HCT116 (cell line): ENCODE measurements at regions not wholly inside any gene's neighbourhood (a gene's known extent, or its start where the extent isn't known, plus 50 kb on each side); places are given as distances from the start of the nearest gene placed in this dataset.

ENCODE experiments used
- ATAC-seq: fragments of 200-7000 bp; cut with Tn5 transposase; 2 replicates; pipeline ENCODE4 v1.9.1; 2020; ENCODE audit warnings: mild to moderate bottlenecking, moderate library complexity
- BruUV-seq: library from RNA; stranded (reverse); fragments of 400-500 nt; replicated peaks from 2 replicates; lab custom pipeline; 2021; lab: Mats Ljungman, UMichigan
- CTCF ChIA-PET: fragments of 300-600 bp; sonication (Branson Sonifier 250); formaldehyde crosslinking; loops from one replicate; lab custom pipeline; 2021; ENCODE audit warnings: antibody characterized with exemption; lab: Charles Lee
- POLR2A ChIA-PET: fragments of 300-600, 350-600 bp; sonication (Branson Sonifier 250); formaldehyde crosslinking; loops from one replicate; lab custom pipeline; 2021; ENCODE audit warnings: antibody characterized with exemption; lab: Charles Lee
- RAD21 ChIA-PET, 2 experiments: fragments of 300-600 bp; sonication (Branson Sonifier 250); formaldehyde crosslinking; loops; one replicate each; lab custom pipeline; 2023; ENCODE audit warnings: low total read pairs in 2 of 2; ENCODE audit not compliant: uncharacterized antibody in 2 of 2, unreplicated experiment in 2 of 2, low non-redundant PET in 1 of 2; lab: Charles Lee
- DNase-seq: peaks from one replicate; pipeline ENCODE4 v3.0.0-alpha.2; 2010; ENCODE audit warnings: low read depth, low spot score
- H2AFZ ChIP-seq: fragments of 200-600 bp; shearing (Covaris generic), sonication (generic); 2 replicates; pipeline ENCODE4 v1.6.1; 2017; ENCODE audit warnings: low read depth, mixed run types, mixed read lengths, antibody characterized with exemption, low read length; ENCODE audit not compliant: poor library complexity, severe bottlenecking
- H3K27ac ChIP-seq: 2 replicates; pipeline ENCODE4 v1.5.1; 2012; ENCODE audit warnings: low read depth, low read length
- H3K27me3 ChIP-seq: fragments of 200-600 bp; sonication (generic); 2 replicates; pipeline ENCODE4 v1.6.1; 2016; ENCODE audit warnings: mixed run types, low read length, mixed read lengths; ENCODE audit not compliant: insufficient read depth
- H3K36me3 ChIP-seq, 2 experiments: fragments of 200-500 bp in 1 of 2; fragments of 200-600 bp in 1 of 2; sonication (Bioruptor generic) in 1 of 2; sonication (generic) in 1 of 2; 2 replicates each; pipeline versions ENCODE4 v1.5.1 to v1.6.1; 2014 to 2016; ENCODE audit warnings: low read length in 2 of 2, inconsistent platforms in 1 of 2, mixed read lengths in 1 of 2, mixed run types in 1 of 2; ENCODE audit not compliant: insufficient read depth in 2 of 2, control insufficient read depth in 1 of 2
- H3K4me1 ChIP-seq, 2 experiments: fragments of 200-600 bp in 1 of 2; sonication (generic) in 1 of 2; 2 replicates each; pipeline versions ENCODE4 v1.5.1 to v1.6.1; 2012 to 2017; ENCODE audit warnings: low read length in 2 of 2, inconsistent platforms in 1 of 2, mild to moderate bottlenecking in 1 of 2, mixed read lengths in 1 of 2, mixed run types in 1 of 2, moderate library complexity in 1 of 2; ENCODE audit not compliant: insufficient read depth in 2 of 2, control insufficient read depth in 1 of 2
- H3K4me2 ChIP-seq: fragments of 200-600 bp; sonication (generic); 2 replicates; pipeline ENCODE4 v1.6.1; 2017; ENCODE audit warnings: mixed run types, low read length, mixed read lengths
- H3K4me3 ChIP-seq, 2 experiments: fragments of 200-600 bp in 1 of 2; sonication (generic) in 1 of 2; replicated peaks in 1 of 2; 2 replicates each; pipeline ENCODE4 v1.5.1; 2011 to 2016; ENCODE audit warnings: low read length in 2 of 2, control low read depth in 1 of 2, low read depth in 1 of 2, mild to moderate bottlenecking in 1 of 2, mixed read lengths in 1 of 2, mixed run types in 1 of 2
- H3K79me2 ChIP-seq: fragments of 200-600 bp; sonication (generic); 2 replicates; pipeline ENCODE4 v1.6.1; 2017; ENCODE audit warnings: mild to moderate bottlenecking, mixed run types, low read length, moderate library complexity, mixed read lengths; ENCODE audit not compliant: insufficient read depth
- H3K9ac ChIP-seq: fragments of 200-600 bp; sonication (generic); 2 replicates; pipeline ENCODE4 v1.6.1; 2016; ENCODE audit warnings: low read length, mixed read lengths
- H3K9me2 ChIP-seq: fragments of 200-600 bp; sonication (generic), shearing (Covaris generic); 2 replicates; pipeline ENCODE4 v1.6.1; 2017; ENCODE audit warnings: mixed run types, mild to moderate bottlenecking, moderate library complexity; ENCODE audit not compliant: insufficient read depth
- H3K9me3 ChIP-seq, 2 experiments: fragments of 200-500 bp in 1 of 2; fragments of 200-600 bp in 1 of 2; sonication (Bioruptor generic) in 1 of 2; sonication (generic) in 1 of 2; 2 replicates each; pipeline ENCODE4 v1.6.1; 2014 to 2017; ENCODE audit warnings: low read length in 2 of 2, mixed read lengths in 2 of 2, inconsistent platforms in 1 of 2, low read depth in 1 of 2, mild to moderate bottlenecking in 1 of 2, mixed run types in 1 of 2, moderate library complexity in 1 of 2; ENCODE audit not compliant: control insufficient read depth in 1 of 2, insufficient read depth in 1 of 2
- H4K20me1 ChIP-seq: fragments of 200-600 bp; sonication (generic), shearing (Covaris generic); 2 replicates; pipeline ENCODE4 v1.6.1; 2017; ENCODE audit warnings: mixed run types, mild to moderate bottlenecking, moderate library complexity; ENCODE audit not compliant: insufficient read depth
- ATF3 ChIP-seq: IDR thresholded peaks from 2 replicates; pipeline ENCODE4 v1.6.1; 2012
- CEBPB ChIP-seq: IDR thresholded peaks from 2 replicates; pipeline ENCODE4 v1.6.1; 2012; ENCODE audit warnings: low read depth
- CTCF ChIP-seq, 3 experiments: fragments of 200-600 bp in 1 of 3; sonication (generic) in 1 of 3; IDR thresholded peaks in 2 of 3; conservative IDR thresholded peaks in 1 of 3; 2 replicates each; pipeline ENCODE4 v1.5.1; 2012 to 2017; ENCODE audit warnings: low read depth in 2 of 3, low read length in 2 of 3, antibody characterized with exemption in 1 of 3, borderline replicate concordance in 1 of 3, control low read depth in 1 of 3, mild to moderate bottlenecking in 1 of 3, mixed read lengths in 1 of 3, mixed run types in 1 of 3, moderate library complexity in 1 of 3; ENCODE audit not compliant: insufficient read depth in 1 of 3
- ELF1 ChIP-seq: IDR thresholded peaks from 2 replicates; pipeline ENCODE4 v1.6.1; 2012; ENCODE audit warnings: low read depth, borderline replicate concordance
- EZH2 ChIP-seq: fragments of 200-600 bp; sonication (generic); IDR thresholded peaks from 2 replicates; pipeline ENCODE4 v1.6.1; 2017; ENCODE audit warnings: antibody characterized with exemption, mixed run types
- EZH2phosphoT487 ChIP-seq: fragments of 200-600 bp; IDR thresholded peaks from 2 replicates; pipeline ENCODE4 v1.6.1; 2018; ENCODE audit warnings: antibody characterized with exemption, borderline replicate concordance
- FOSL1 ChIP-seq: IDR thresholded peaks from 2 replicates; pipeline ENCODE4 v1.6.1; 2012; ENCODE audit warnings: low read depth
- JUND ChIP-seq: IDR thresholded peaks from 2 replicates; pipeline ENCODE4 v1.6.1; 2012
- POLR2A ChIP-seq: IDR thresholded peaks from 2 replicates; pipeline ENCODE4 v1.7.0; 2011; ENCODE audit warnings: borderline replicate concordance; ENCODE audit not compliant: insufficient read depth, insufficient read length; ENCODE audit errors: extremely low read depth
- SIN3A ChIP-seq: IDR thresholded peaks from 2 replicates; pipeline ENCODE4 v1.6.1; 2012; ENCODE audit warnings: low read depth
- SRF ChIP-seq: IDR thresholded peaks from 2 replicates; pipeline ENCODE4 v1.6.1; 2012; ENCODE audit warnings: low read depth
- YY1 ChIP-seq: IDR thresholded peaks from 2 replicates; pipeline ENCODE4 v1.6.1; 2011; ENCODE audit warnings: low read length, low read depth, moderate library complexity, mild to moderate bottlenecking; ENCODE audit not compliant: insufficient replicate concordance; ENCODE audit errors: extremely low read depth
- ZFX ChIP-seq: fragments of 450-650 bp; IDR thresholded peaks from 2 replicates; pipeline ENCODE4 v1.6.1; 2017
- ZNF274 ChIP-seq: fragments of 200-500 bp; sonication (Bioruptor generic); IDR thresholded peaks from 2 replicates; pipeline ENCODE4 v1.6.1; 2014; ENCODE audit warnings: mild to moderate bottlenecking, low read depth, low read length, inconsistent platforms
- intact Hi-C: fragments of 100-400 bp; cut with micrococcal nuclease; formaldehyde crosslinking; loops from 2 replicates; pipeline ENCODE4 v1.10.0; 2022
- TF ChIP-seq, protein P1 (sequence below): IDR thresholded peaks from 2 replicates; pipeline ENCODE4 v1.6.1; 2011; ENCODE audit warnings: mild to moderate bottlenecking, low read length, moderate library complexity; ENCODE audit not compliant: insufficient replicate concordance; ENCODE audit errors: extremely low read depth
- TF ChIP-seq, protein P2 (sequence below): IDR thresholded peaks from 2 replicates; pipeline ENCODE4 v1.6.1; 2012; ENCODE audit warnings: low read depth

DNA sequence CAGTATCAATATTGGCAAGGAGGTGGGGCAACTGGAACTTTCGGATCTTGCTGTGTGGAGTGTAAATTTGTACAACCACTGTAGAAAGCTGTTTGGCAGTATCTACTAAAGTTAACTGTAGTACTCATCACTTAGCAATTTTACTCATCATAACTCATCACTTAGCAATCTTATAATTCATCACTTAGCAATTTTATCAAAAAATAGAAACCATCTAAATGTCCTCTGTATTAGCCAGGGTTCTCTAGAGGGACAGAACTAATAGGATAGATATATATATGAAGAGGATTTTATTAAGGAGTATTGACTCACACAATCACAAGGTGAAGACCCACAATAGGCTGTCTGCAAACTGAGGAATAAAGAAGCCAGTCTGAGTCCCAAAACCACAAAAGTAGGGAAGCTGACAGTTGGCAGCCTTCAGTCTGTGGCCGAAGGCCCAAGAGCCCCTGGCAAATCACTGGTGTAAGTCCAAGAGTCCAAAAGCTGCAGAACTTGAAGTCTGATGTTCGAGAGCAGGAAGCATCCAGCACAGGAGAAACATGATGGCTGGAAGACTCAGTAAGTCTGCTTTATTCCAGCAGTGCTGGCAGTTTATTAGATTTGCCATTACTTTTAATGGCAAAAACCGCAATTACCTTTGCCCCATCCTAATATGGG, 92.9 kb upstream of the USP47 start:
- ChIA-PET CTCF (no interaction called here), POLR2A (no interaction called here), RAD21 (no interaction called here)
- intact Hi-C loops, result no loop called here
- Histone ChIP-seq H3K36me3 (no peaks in the 10 kb centered on the region), H3K4me1 (peaks cover 0 to 14% of the 10 kb centered on the region in 2 experiments; a peak in 2 of 4 replicates), H3K27ac (no peak overlapping the region), H3K4me2 (peak overlapping the region; percentile 19; the same call in 1 of the 2 replicates), H3K4me3 (no peak overlapping the region), H4K20me1 (no peaks in the 10 kb centered on the region), H3K9me2 (no peaks in the 10 kb centered on the region), H3K27me3 (no peaks in the 10 kb centered on the region), H3K79me2 (no peaks in the 10 kb centered on the region), H3K9me3 (no peaks in the 10 kb centered on the region), H2AFZ (no peak overlapping the region), H3K9ac (no peak overlapping the region)
- TF ChIP-seq YY1 (no peak), ELF1 (no peak), CEBPB (no peak), SRF (no peak), JUND (peak; percentile 34; the same call in 1 of the 2 replicates), SIN3A (no peak), ATF3 (no peak), ZNF274 (no peak), POLR2A (no peak), EZH2 (no peak), EZH2phosphoT487 (no peak), CTCF (IDR thresholded peaks at IDR 0.05 in 2 of 3, conservative IDR thresholded peaks at IDR 0.05 in 1 of 3; ENCODE audit: borderline replicate concordance in 1 of 3, insufficient read depth in 1 of 3, low read depth in 2 of 3, low read length in 2 of 3) (no peak), ZFX (no peak), FOSL1 (peak; percentile 67)
- TF ChIP-seq, protein P1, sequence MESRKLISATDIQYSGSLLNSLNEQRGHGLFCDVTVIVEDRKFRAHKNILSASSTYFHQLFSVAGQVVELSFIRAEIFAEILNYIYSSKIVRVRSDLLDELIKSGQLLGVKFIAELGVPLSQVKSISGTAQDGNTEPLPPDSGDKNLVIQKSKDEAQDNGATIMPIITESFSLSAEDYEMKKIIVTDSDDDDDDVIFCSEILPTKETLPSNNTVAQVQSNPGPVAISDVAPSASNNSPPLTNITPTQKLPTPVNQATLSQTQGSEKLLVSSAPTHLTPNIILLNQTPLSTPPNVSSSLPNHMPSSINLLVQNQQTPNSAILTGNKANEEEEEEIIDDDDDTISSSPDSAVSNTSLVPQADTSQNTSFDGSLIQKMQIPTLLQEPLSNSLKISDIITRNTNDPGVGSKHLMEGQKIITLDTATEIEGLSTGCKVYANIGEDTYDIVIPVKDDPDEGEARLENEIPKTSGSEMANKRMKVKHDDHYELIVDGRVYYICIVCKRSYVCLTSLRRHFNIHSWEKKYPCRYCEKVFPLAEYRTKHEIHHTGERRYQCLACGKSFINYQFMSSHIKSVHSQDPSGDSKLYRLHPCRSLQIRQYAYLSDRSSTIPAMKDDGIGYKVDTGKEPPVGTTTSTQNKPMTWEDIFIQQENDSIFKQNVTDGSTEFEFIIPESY, result no peak
- TF ChIP-seq, protein P2, sequence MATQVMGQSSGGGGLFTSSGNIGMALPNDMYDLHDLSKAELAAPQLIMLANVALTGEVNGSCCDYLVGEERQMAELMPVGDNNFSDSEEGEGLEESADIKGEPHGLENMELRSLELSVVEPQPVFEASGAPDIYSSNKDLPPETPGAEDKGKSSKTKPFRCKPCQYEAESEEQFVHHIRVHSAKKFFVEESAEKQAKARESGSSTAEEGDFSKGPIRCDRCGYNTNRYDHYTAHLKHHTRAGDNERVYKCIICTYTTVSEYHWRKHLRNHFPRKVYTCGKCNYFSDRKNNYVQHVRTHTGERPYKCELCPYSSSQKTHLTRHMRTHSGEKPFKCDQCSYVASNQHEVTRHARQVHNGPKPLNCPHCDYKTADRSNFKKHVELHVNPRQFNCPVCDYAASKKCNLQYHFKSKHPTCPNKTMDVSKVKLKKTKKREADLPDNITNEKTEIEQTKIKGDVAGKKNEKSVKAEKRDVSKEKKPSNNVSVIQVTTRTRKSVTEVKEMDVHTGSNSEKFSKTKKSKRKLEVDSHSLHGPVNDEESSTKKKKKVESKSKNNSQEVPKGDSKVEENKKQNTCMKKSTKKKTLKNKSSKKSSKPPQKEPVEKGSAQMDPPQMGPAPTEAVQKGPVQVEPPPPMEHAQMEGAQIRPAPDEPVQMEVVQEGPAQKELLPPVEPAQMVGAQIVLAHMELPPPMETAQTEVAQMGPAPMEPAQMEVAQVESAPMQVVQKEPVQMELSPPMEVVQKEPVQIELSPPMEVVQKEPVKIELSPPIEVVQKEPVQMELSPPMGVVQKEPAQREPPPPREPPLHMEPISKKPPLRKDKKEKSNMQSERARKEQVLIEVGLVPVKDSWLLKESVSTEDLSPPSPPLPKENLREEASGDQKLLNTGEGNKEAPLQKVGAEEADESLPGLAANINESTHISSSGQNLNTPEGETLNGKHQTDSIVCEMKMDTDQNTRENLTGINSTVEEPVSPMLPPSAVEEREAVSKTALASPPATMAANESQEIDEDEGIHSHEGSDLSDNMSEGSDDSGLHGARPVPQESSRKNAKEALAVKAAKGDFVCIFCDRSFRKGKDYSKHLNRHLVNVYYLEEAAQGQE, result no peak
- DNase-seq, result no peak
- ATAC-seq, result no peak
- BruUV-seq, result no TSS peak
